Activated effector memory CD4-positive, alpha-beta T cell treated with Interleukin-2 at 50 U/mL for 16 hours (primary cell): ENCODE measurements at regions not wholly inside any gene's neighbourhood (a gene's known extent, or its start where the extent isn't known, plus 50 kb on each side); places are given as distances from the start of the nearest gene placed in this dataset.
"Not testable (repeated sequence)": the region's sequence is repeated elsewhere in the genome, so short reads cannot be mapped to it uniquely, and the experiment has no call there.

Experiments used
- DNase-seq: peaks from one replicate; pipeline ENCODE4 v3.0.0-alpha.2; 2020

- DNase-seq: no peak
Observed at GRCh38 chr3:27629366-27629765, 92.8 kb downstream of the EOMES start.

GRCh38 chr3:27628026-27628750, 93.9 kb downstream of the EOMES start:
- no peak for DNase-seq

- DNase-seq: no peak
Observed at GRCh38 chr3:27626596-27627118, 95.5 kb downstream of the EOMES start.

GRCh38 chr3:27625864-27626263, 96.3 kb downstream of the EOMES start:
- DNase-seq: no peak

- no peak for DNase-seq
Observed at GRCh38 chr3:27623085-27623753, 98.9 kb downstream of the EOMES start.

GRCh38 chr3:27617552-27617951, 104.6 kb downstream of the EOMES start:
- no peak for DNase-seq

- DNase-seq: no peak
Observed at GRCh38 chr3:27616031-27616430, 106.1 kb downstream of the EOMES start.

DNA sequence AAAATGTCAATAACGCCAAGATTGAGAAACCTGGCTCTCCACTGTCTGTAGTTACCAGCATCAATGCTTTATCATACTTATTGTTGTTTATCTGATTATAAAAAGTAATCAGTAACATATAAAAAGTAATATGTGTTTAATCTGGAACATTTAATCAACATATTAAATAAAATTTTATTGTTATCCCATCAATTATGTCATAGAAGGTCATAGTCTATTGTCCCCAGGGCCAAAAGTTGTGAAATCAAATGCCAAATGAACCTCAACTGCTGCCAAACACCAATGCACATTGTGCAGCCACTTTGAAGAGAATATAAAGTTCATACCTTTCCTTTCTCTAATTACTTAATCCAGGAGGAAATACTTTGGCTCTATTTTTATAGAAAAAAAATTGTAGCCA, 106.6 kb downstream of the EOMES start:
- DNase-seq: no peak

GRCh38 chr3:27614592-27614991, 107.5 kb downstream of the EOMES start:
- no peak for DNase-seq

DNA sequence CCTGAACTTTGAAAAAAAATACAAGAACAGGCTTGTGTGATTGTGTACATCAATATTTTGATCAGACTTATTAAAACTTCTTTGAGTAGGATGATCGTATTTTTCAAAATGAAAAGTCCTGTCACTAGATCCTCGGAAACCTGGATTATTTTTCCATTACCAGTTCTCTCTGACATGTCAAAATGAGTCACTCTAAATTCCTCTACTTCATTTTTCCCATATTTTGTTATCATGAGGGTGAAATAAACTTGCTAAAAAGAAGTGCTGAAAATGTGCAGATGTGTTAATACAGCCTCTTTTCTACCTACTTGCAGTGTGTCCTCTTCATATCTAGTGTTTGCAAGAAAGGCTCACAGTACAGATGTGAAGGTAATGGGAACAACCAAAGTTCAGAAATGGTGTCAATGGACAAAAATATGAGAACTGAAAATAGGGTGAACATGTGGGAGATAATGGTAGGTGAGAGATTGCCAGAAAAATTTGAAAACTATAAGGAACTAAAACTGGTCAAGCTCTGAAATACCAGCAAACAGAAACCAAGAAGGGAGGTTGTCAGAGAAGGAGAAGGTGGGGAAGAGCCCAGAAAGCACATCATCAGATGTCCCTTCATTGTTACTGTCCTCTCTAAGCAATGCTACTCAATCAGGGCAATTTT, 108.2 kb downstream of the EOMES start:
- no peak for DNase-seq

DNA sequence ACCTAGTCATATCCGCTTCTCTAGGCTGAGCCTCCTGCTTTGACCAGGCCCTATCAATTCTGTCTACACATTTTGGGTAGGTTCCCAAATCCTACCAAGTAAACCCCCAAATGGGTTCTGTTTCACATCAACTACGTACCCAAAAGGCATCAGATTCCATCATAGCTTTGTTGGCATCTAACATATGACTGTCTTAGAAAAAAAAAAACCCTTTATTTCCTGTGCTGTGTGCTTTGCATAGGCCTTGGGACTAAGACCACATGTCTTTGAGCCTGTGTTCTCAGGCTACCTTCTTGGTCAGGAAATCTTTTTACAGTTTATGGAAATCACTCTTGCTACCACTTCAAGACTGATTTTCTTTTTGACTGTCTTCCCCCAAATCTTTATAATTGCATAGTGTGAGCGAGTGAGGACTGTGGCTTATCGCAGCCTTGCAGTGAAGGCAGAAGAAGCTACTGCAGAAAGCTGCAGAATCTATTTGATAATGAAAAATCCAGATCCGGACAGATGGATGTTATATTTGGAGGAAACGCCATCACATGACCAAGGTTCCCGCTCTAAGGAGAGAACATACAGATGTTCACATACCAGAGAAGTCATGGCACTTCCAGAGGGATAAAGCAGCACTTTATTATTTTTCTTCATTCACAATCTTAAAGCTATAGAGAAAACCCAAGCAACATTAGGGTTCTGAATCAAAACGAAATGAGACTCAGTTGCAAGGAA, 111.2 kb downstream of the EOMES start:
- DNase-seq: no peak

DNA sequence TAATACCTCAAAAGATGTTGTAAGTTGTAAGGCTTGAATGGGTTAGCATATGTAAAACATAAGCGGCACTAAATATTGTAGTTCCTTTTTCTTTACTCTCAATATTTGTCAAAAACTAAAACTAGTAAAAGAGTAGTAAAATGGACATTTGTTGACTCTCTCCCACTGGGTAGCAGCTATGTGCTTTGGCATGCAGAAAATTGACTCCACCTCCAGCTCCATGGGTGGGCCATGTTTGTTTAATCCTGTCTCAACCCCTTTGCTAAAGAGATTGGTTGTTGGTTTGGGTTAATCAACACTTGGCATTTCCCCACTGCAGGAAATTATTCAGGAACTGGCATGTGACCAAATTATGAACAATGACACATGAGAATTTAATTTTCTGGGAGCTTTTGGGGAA, 114.8 kb downstream of the EOMES start:
- DNase-seq: no peak

GRCh38 chr3:27606537-27606936, 115.6 kb downstream of the EOMES start:
- DNase-seq: no peak

DNA sequence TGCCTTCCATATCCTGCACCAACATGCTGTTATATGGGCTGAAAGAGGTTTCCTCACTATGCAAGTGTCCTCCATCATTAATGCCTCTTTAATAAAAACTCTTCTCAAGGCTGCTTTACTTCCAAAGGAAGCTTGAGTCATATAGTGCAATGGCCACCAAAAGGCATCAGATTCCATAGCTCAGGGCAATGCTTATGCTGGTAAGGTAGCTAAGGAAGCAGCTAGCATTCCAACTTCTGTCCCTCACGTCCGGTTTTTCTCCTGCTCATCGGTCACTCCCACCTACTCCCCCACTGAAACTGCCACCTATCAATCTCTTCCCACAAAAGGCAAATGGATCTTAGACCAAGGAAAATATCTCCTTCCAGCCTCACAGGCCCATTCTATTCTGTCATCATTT, 117.1 kb upstream of the SLC4A7 start:
- DNase-seq: not testable (repeated sequence)

GRCh38 chr3:27599741-27600140, 115.6 kb upstream of the SLC4A7 start:
- not testable (repeated sequence) for DNase-seq

DNA sequence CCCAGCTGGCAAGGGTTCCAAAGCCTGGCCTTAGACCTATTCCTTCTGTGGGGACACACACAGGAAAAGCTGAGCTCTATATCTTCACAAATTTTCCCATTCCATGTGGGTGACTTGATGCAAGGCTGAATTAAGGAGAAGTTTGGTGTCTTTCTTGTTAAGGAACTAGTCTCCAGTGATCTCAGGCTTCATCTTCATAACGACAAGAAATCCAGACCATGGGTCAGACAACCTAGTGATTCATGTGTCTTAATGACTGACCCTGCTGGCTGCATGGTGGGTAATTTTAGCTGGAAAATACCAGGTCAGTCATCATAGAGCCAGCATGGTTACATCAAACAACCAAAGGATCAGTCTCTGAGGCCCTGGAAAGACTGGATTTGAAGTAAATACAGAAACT, 112.7 kb upstream of the SLC4A7 start:
- no peak for DNase-seq

- DNase-seq: no peak
Observed at GRCh38 chr3:27596334-27596841, 112.2 kb upstream of the SLC4A7 start.

DNA sequence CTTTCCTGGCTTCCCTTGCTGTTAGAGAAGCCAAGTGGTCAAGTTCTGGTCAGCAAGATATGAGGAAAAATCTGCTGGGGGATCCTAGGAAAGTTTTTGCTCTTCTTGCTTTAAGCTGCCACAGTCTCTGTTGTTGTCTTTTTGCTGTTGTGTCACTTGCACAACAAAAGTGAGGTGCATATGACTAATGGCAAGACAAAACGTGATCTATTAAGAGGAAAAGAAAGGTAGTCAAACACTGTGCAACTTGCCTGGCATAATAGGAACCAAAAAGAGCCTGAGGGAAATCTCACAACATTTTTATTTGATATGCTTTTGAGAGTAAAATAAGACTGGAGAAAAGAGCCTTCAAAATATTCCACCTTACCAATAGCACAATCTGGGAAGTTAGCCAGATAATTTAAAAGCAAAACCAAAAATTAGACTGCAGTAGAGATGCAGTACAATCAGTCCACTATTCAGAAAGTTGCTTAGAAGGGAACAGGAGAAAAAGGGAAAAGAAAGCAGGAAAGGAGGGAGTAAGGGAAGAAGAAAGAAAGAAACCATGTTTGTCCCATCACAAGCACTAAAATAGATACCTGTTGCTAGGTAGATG, 110.0 kb upstream of the SLC4A7 start:
- DNase-seq: no peak

DNA sequence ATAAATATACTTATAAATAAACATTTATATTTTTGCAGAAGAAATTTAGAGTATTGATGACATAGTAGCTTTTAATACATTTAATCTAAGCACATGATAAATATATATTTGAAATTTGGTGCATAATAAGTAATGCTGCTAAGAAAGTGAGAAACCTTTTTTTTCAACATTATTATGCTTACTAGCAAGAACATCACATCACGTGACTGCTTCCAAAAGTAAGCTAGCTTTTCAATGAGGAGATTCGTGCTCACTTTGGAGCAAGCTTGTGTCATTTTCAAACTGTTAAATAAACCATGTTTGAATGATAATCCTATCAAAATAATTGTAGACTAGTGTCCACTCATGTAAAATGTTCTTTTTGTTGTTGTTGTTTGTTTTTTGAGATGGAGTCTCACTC, 109.0 kb upstream of the SLC4A7 start:
- DNase-seq: no peak

DNA sequence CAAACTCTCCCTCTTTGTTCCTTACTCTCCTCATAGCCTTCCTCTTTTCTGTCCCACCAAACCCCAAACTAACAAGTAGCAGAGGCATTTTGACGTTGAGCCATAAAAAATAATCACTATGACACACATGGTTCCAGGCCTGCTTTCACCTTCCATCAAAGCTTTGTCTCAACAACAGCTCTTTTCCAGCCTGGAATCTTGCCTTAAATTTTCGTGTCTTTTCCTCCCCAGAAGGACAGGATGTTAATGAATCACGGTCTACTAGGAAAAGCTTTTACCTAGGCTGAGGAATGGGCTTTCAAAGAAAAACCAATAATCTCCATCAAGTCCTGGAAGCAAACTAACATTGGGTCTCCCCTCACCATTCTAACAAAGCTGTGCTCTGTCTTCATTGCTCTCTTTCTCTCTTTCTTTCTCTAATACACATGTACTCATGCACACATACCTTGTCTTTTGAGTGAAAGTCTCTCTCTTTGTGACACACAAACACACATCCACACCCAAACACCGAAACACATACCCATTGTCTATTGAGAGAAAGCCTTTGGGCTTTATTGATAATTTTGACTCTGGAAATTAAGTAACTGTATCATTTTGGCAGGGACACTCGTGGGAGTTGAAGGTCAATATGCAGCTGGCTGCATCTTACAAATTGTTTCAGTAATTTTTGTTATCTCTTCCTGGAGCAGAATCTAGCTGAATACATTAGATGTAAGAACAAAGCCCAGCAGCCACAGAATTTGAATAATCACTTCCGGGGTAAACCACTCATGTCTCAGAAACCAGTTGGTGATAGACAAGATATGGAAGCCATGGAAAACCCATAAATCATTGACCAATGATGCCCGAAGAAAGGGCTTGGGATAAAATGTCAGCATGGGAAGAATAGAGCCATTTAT, 107.4 kb upstream of the SLC4A7 start:
- DNase-seq: no peak
